MCF 10A (cell line): ENCODE measurements at regions not wholly inside any gene's neighbourhood (a gene's known extent, or its start where the extent isn't known, plus 50 kb on each side); places are given as distances from the start of the nearest gene placed in this dataset.

Experiments
- BruUV-seq: library from RNA; stranded (reverse); fragments of 400-500 nt; replicated peaks from 2 replicates; lab custom pipeline; 2021; lab: Mats Ljungman, UMichigan
- CTCF ChIA-PET: fragments of 300-600 bp; sonication (Branson Sonifier 250); formaldehyde crosslinking; extraction: SDS; loops from one replicate; lab custom pipeline; 2021; ENCODE audit warnings: antibody characterized with exemption, inconsistent platforms; lab: Yijun Ruan, JAX
- POLR2A ChIA-PET: fragments of 300-600, 350-650 bp; sonication (Branson Sonifier 250); formaldehyde crosslinking; extraction: SDS; loops from one replicate; lab custom pipeline; 2020; ENCODE audit warnings: antibody characterized with exemption, inconsistent platforms; lab: Yijun Ruan, JAX
- DNase-seq: peaks from one replicate; pipeline ENCODE4 v3.0.0-alpha.2; 2018; ENCODE audit not compliant: unreplicated experiment
- H3K27ac Mint-ChIP-seq: one replicate; pipeline ENCODE4 v1.8.0; 2022; ENCODE audit warnings: mild to moderate bottlenecking, low read depth, mixed read lengths; ENCODE audit not compliant: unreplicated experiment
- H3K27me3 Mint-ChIP-seq: one replicate; pipeline ENCODE4 v1.8.0; 2022; ENCODE audit warnings: mixed read lengths; ENCODE audit not compliant: insufficient read depth, unreplicated experiment
- H3K36me3 Mint-ChIP-seq: one replicate; pipeline ENCODE4 v1.8.0; 2022; ENCODE audit warnings: mild to moderate bottlenecking, moderate library complexity, mixed read lengths; ENCODE audit not compliant: insufficient read depth, unreplicated experiment
- H3K4me1 Mint-ChIP-seq: one replicate; pipeline ENCODE4 v1.8.0; 2022; ENCODE audit warnings: mixed read lengths; ENCODE audit not compliant: insufficient read depth, unreplicated experiment
- H3K4me3 Mint-ChIP-seq: one replicate; pipeline ENCODE4 v1.8.0; 2022; ENCODE audit warnings: mild to moderate bottlenecking, moderate library complexity, mixed read lengths; ENCODE audit not compliant: unreplicated experiment
- H3K9me3 Mint-ChIP-seq: one replicate; pipeline ENCODE4 v1.8.0; 2022; ENCODE audit warnings: mixed read lengths; ENCODE audit not compliant: unreplicated experiment
- CTCF ChIP-seq: fragments of 200-600 bp; IDR thresholded peaks from one replicate; pipeline ENCODE4 v1.8.0; 2022; ENCODE audit warnings: antibody characterized with exemption, mild to moderate bottlenecking; ENCODE audit not compliant: unreplicated experiment
- intact Hi-C: fragments of 100-400 bp; cut with micrococcal nuclease; formaldehyde crosslinking; loops from 2 replicates; pipeline ENCODE4 v1.14.1; 2022

- no peak for TF ChIP-seq CTCF
- POLR2A ChIA-PET = no interaction called here
- Mint-ChIP-seq H3K27ac (no peak overlapping the region), H3K4me1 (no peaks in the 10 kb centered on the region), H3K27me3 (peaks cover 55% of the 10 kb centered on the region), H3K36me3 (peaks cover 6% of the 10 kb centered on the region), H3K9me3 (peaks cover 22% of the 10 kb centered on the region), H3K4me3 (no peak overlapping the region)
- CTCF ChIA-PET = no interaction called here
- BruUV-seq = no TSS peak
- intact Hi-C loops = no loop called here
- no peak for DNase-seq
These were observed 163.8 kb downstream of the FBLN2 start for GRCh38 chr3:13712682-13713180.

- ChIA-PET CTCF (no interaction called here), POLR2A (no interaction called here)
- H3K4me3 Mint-ChIP-seq = no peak overlapping the region
- H3K9me3 Mint-ChIP-seq = peaks cover 22% of the 10 kb centered on the region
- BruUV-seq = no TSS peak
- H3K27me3 Mint-ChIP-seq = peaks cover 62% of the 10 kb centered on the region
- TF ChIP-seq CTCF = no peak
- H3K36me3 Mint-ChIP-seq = peaks cover 6% of the 10 kb centered on the region
- no peak for DNase-seq
- intact Hi-C loops = no loop called here
- H3K27ac Mint-ChIP-seq = no peak overlapping the region
- H3K4me1 Mint-ChIP-seq = no peaks in the 10 kb centered on the region
These were observed 163.2 kb downstream of the FBLN2 start for GRCh38 chr3:13711911-13712650.

- no peak for TF ChIP-seq CTCF
- ChIA-PET POLR2A (no interaction called here), CTCF (no interaction called here)
- no peak overlapping the region for H3K27ac Mint-ChIP-seq
- H3K4me1 Mint-ChIP-seq = no peaks in the 10 kb centered on the region
- intact Hi-C loops = no loop called here
- H3K4me3 Mint-ChIP-seq = no peak overlapping the region
- peaks cover 64% of the 10 kb centered on the region for H3K27me3 Mint-ChIP-seq
- peaks cover 6% of the 10 kb centered on the region for H3K36me3 Mint-ChIP-seq
- no peak for DNase-seq
- no TSS peak for BruUV-seq
- peaks cover 22% of the 10 kb centered on the region for H3K9me3 Mint-ChIP-seq
These were observed 161.3 kb downstream of the FBLN2 start for GRCh38 chr3:13710251-13710650.

- no peak for DNase-seq
These were observed 160.8 kb downstream of the FBLN2 start for GRCh38 chr3:13709706-13710105.

More at GRCh38 chr3:13709706-13710105, 160.8 kb downstream of the FBLN2 start:
- ChIA-PET CTCF (no interaction called here), POLR2A (no interaction called here)
- Mint-ChIP-seq H3K27me3 (peaks cover 64% of the 10 kb centered on the region), H3K4me3 (no peak overlapping the region), H3K9me3 (peaks cover 22% of the 10 kb centered on the region), H3K4me1 (no peaks in the 10 kb centered on the region), H3K27ac (no peak overlapping the region), H3K36me3 (peaks cover 6% of the 10 kb centered on the region)
- no TSS peak for BruUV-seq
- TF ChIP-seq CTCF = no peak
- intact Hi-C loops = no loop called here
